Esophagus squamous epithelium (tissue), 5 donors: ENCODE measurements at regions not wholly inside any gene's neighbourhood (a gene's known extent, or its start where the extent isn't known, plus 50 kb on each side); places are given as distances from the start of the nearest gene placed in this dataset.

Experiments
- DNase-seq: peaks from one replicate; lab custom pipeline; 2025; lab: John Stamatoyannopoulos, UW
- H3K27ac ChIP-seq, 4 donors: fragments of 200-600 bp; sonication (generic); one replicate each; pipeline ENCODE4 v1.5.1; 2016 to 2019; ENCODE audit warnings: mild to moderate bottlenecking in 1 of 4
- H3K27me3 ChIP-seq, 4 donors: fragments of 200-600 bp; sonication (generic); 1 replicate in 3 of 4; 2 replicates in 1 of 4; pipeline versions ENCODE4 v1.5.1 to v1.6.0; 2017 to 2021; ENCODE audit warnings: antibody characterized with exemption in 1 of 4
- H3K36me3 ChIP-seq, 3 donors: fragments of 200-600 bp; sonication (generic); one replicate each; pipeline ENCODE4 v1.5.1; 2016 to 2019
- H3K4me1 ChIP-seq, 3 donors: fragments of 200-600 bp; sonication (generic); one replicate each; pipeline ENCODE4 v1.5.1; 2017 to 2019
- H3K4me3 ChIP-seq, 4 donors: fragments of 200-600 bp; sonication (generic); 1 replicate in 3 of 4; 2 replicates in 1 of 4; pipeline ENCODE4 v1.5.1; 2016 to 2019; ENCODE audit warnings: mild to moderate bottlenecking in 2 of 4, moderate library complexity in 1 of 4
- H3K9me3 ChIP-seq, 3 donors: fragments of 200-600 bp; sonication (generic); one replicate each; pipeline ENCODE4 v1.5.1; 2016 to 2019
- CTCF ChIP-seq, 6 experiments: fragments of 450-650 bp in 4 of 6; fragments of 200-600 bp in 2 of 6; sonication (generic) in 2 of 6; IDR thresholded peaks; one replicate each; pipeline ENCODE4 v1.5.1; 2016 to 2019; ENCODE audit warnings: antibody characterized with exemption in 6 of 6, mild to moderate bottlenecking in 4 of 6, moderate library complexity in 4 of 6
- POLR2A ChIP-seq, 4 donors: fragments of 450-650 bp; IDR thresholded peaks; one replicate each; pipeline ENCODE4 v1.6.1; 2017; ENCODE audit warnings: antibody characterized with exemption in 4 of 4, mild to moderate bottlenecking in 4 of 4, moderate library complexity in 3 of 4
- WGBS, 2 donors: methylation state at CpG; one replicate each; pipeline ENCODE4 v1.1.5; 2018; 5-methylcytosine and 5-hydroxymethylcytosine counted together
- intact Hi-C: fragments of 100-400 bp; cut with DNase I; formaldehyde crosslinking; loops from one replicate; pipeline ENCODE4 v1.15.0; 2022
- donor health status: DM: yes; HTN: yes; CAD: no.

GRCh38 chr11:11046781-11047180, 188.9 kb upstream of the ZBED5 start:
- 85 to 87% methylated on average over 4 of the region's 4 CpGs for WGBS, 2 donors

GRCh38 chr11:11045156-11045930, 187.5 kb upstream of the ZBED5 start:
- Histone ChIP-seq H3K4me1 (peaks cover 0 to 22% (median 7%) of the 10 kb centered on the region in 3 donors), H3K27ac (peak overlapping the region in 1 of 4 donors; percentile 13), H3K9me3 (no peaks in the 10 kb centered on the region), H3K36me3 (no peaks in the 10 kb centered on the region), H3K27me3 (no peaks in the 10 kb centered on the region), H3K4me3 (no peak overlapping the region)
- WGBS, 2 donors = 73 to 89% methylated on average over 2 to 6 of the region's 6 CpGs
- TF ChIP-seq POLR2A (IDR thresholded peaks at IDR 0.05) = no peak
- TF ChIP-seq CTCF (IDR thresholded peaks at IDR 0.05) = no peak
- intact Hi-C loops = no loop called here
- DNase-seq = no peak

More at GRCh38 chr11:11046781-11047180, 188.9 kb upstream of the ZBED5 start:
- TF ChIP-seq CTCF (IDR thresholded peaks at IDR 0.05) (no peak), POLR2A (IDR thresholded peaks at IDR 0.05) (no peak)
- Histone ChIP-seq H3K27me3 (no peaks in the 10 kb centered on the region), H3K27ac (no peak overlapping the region), H3K9me3 (no peaks in the 10 kb centered on the region), H3K4me3 (no peak overlapping the region), H3K36me3 (no peaks in the 10 kb centered on the region), H3K4me1 (peaks cover 0 to 22% (median 7%) of the 10 kb centered on the region in 3 donors)
- intact Hi-C loops = no loop called here
- no peak for DNase-seq

- Histone ChIP-seq H3K36me3 (no peaks in the 10 kb centered on the region), H3K27me3 (no peaks in the 10 kb centered on the region), H3K9me3 (no peaks in the 10 kb centered on the region), H3K4me1 (peaks cover 0 to 24% (median 7%) of the 10 kb centered on the region in 3 donors), H3K27ac (peak overlapping the region in 2 of 4 donors; percentile 23 to 28), H3K4me3 (no peak overlapping the region)
- intact Hi-C loops = no loop called here
- TF ChIP-seq POLR2A (IDR thresholded peaks at IDR 0.05) = no peak
- no peak for TF ChIP-seq CTCF (IDR thresholded peaks at IDR 0.05)
- WGBS, 2 donors = 76 to 82% methylated on average over 3 to 9 of the region's 9 CpGs
- DNase-seq = no peak
Observed at GRCh38 chr11:11044137-11044855, 186.4 kb upstream of the ZBED5 start.

- intact Hi-C loops = no loop called here
- peak overlapping the region in 2 of 4 donors; percentile 23 to 28 for H3K27ac ChIP-seq
- WGBS, 2 donors = 51 to 57% methylated on average over 3 of the region's 3 CpGs
Observed at GRCh38 chr11:11043721-11044120, 185.9 kb upstream of the ZBED5 start.

More at GRCh38 chr11:11043721-11044120, 185.9 kb upstream of the ZBED5 start:
- Histone ChIP-seq H3K36me3 (no peaks in the 10 kb centered on the region), H3K27me3 (no peaks in the 10 kb centered on the region), H3K9me3 (no peaks in the 10 kb centered on the region), H3K4me1 (peaks cover 0 to 30% (median 9%) of the 10 kb centered on the region in 3 donors), H3K4me3 (no peak overlapping the region)
- no peak for TF ChIP-seq POLR2A (IDR thresholded peaks at IDR 0.05)
- no peak for TF ChIP-seq CTCF (IDR thresholded peaks at IDR 0.05)
- DNase-seq = no peak
